GM19035 (cell line): ENCODE measurements at regions not wholly inside any gene's neighbourhood (a gene's known extent, or its start where the extent isn't known, plus 50 kb on each side); places are given as distances from the start of the nearest gene placed in this dataset.
"Not testable (repeated sequence)": the region's sequence is repeated elsewhere in the genome, so short reads cannot be mapped to it uniquely, and the experiment has no call there.

ENCODE experiments used
- ATAC-seq: cut with Tn5 transposase; IDR thresholded peaks from one replicate; pipeline ENCODE4 v1.9.1; 2021; ENCODE audit not compliant: unreplicated experiment

- no peak for ATAC-seq
Measured at GRCh38 chr9:1115370-1115769, 65.2 kb downstream of the DMRT2 start.

GRCh38 chr9:1117439-1117838 lies 67.3 kb downstream of the DMRT2 start:
- no peak for ATAC-seq

GRCh38 chr9:1120500-1121165 lies 70.5 kb downstream of the DMRT2 start:
- ATAC-seq: no peak

GRCh38 chr9:1125741-1126140 lies 75.6 kb downstream of the DMRT2 start:
- no peak for ATAC-seq

- ATAC-seq: no peak
Measured at GRCh38 chr9:1128046-1128445, 77.9 kb downstream of the DMRT2 start.

GRCh38 chr9:1129382-1129781 lies 79.2 kb downstream of the DMRT2 start:
- no peak for ATAC-seq

GRCh38 chr9:1140057-1140456 lies 89.9 kb downstream of the DMRT2 start:
- no peak for ATAC-seq

GRCh38 chr9:1151691-1152090 lies 101.5 kb downstream of the DMRT2 start:
- no peak for ATAC-seq

GRCh38 chr9:1152171-1152570 lies 102.0 kb downstream of the DMRT2 start:
- ATAC-seq: no peak

GRCh38 chr9:1154739-1155138 lies 104.6 kb downstream of the DMRT2 start:
- ATAC-seq: no peak

GRCh38 chr9:1155602-1156001 lies 105.4 kb downstream of the DMRT2 start:
- no peak for ATAC-seq

- no peak for ATAC-seq
Measured at GRCh38 chr9:1156794-1157550, 106.8 kb downstream of the DMRT2 start.

- no peak for ATAC-seq
Measured at GRCh38 chr9:1157836-1158235, 107.7 kb downstream of the DMRT2 start.

GRCh38 chr9:1170918-1171317 lies 120.8 kb downstream of the DMRT2 start:
- no peak for ATAC-seq

GRCh38 chr9:1171546-1171945 lies 121.4 kb downstream of the DMRT2 start:
- no peak for ATAC-seq

GRCh38 chr9:1173211-1173610 lies 123.1 kb downstream of the DMRT2 start:
- no peak for ATAC-seq

- no peak for ATAC-seq
Measured at GRCh38 chr9:1173993-1174392, 123.8 kb downstream of the DMRT2 start.

- no peak for ATAC-seq
Measured at GRCh38 chr9:1179366-1179765, 129.2 kb downstream of the DMRT2 start.

- ATAC-seq: no peak
Measured at GRCh38 chr9:1184146-1184545, 134.0 kb downstream of the DMRT2 start.

GRCh38 chr9:1187137-1187536 lies 137.0 kb downstream of the DMRT2 start:
- not testable (repeated sequence) for ATAC-seq

GRCh38 chr9:1195636-1196035 lies 145.5 kb downstream of the DMRT2 start:
- ATAC-seq: not testable (repeated sequence)

- no peak for ATAC-seq
Measured at GRCh38 chr9:1198085-1198484, 147.9 kb downstream of the DMRT2 start.

- ATAC-seq: no peak
Measured at GRCh38 chr9:1200847-1201251, 150.7 kb downstream of the DMRT2 start.
